ENCODE measurements at regions not wholly inside any gene's neighbourhood (a gene's known extent, or its start where the extent isn't known, plus 50 kb on each side); places are given as distances from the start of the nearest gene placed in this dataset.

GRCh38 chr2:144194326-144195071, 325.4 kb downstream of the ZEB2 start:
- TF ChIP-seq CTCF (IDR thresholded peaks at IDR 0.05), result no peak
- TF ChIP-seq EZH2 (IDR thresholded peaks at IDR 0.05; ENCODE audit: borderline replicate concordance, insufficient read depth, low read depth, low read length, poor library complexity, severe bottlenecking), result no peak
